Neuronal stem cell (in vitro differentiated cells): ENCODE measurements at regions not wholly inside any gene's neighbourhood (a gene's known extent, or its start where the extent isn't known, plus 50 kb on each side); places are given as distances from the start of the nearest gene placed in this dataset.

Experiments used
- DNase-seq: peaks from one replicate; pipeline ENCODE4 v3.0.0-alpha.2; 2013; ENCODE audit warnings: low spot score
- H2AFZ ChIP-seq: one replicate; pipeline ENCODE4 v1.6.1; 2013; ENCODE audit warnings: mild to moderate bottlenecking, low read length, inconsistent platforms
- H2AK5ac ChIP-seq: 2 replicates; pipeline ENCODE4 v1.6.1; 2013; ENCODE audit warnings: low read depth, mild to moderate bottlenecking, inconsistent platforms, low read length, moderate library complexity, mixed read lengths
- H2BK120ac ChIP-seq: 2 replicates; pipeline ENCODE4 v1.6.1; 2013; ENCODE audit warnings: low read depth, mild to moderate bottlenecking, inconsistent platforms, low read length, moderate library complexity, mixed read lengths
- H2BK12ac ChIP-seq: one replicate; pipeline ENCODE4 v1.6.1; 2013; ENCODE audit warnings: low read length, inconsistent platforms
- H2BK15ac ChIP-seq: 2 replicates; pipeline ENCODE4 v1.6.1; 2013; ENCODE audit warnings: mild to moderate bottlenecking, low read length, inconsistent platforms, mixed read lengths
- H2BK5ac ChIP-seq: one replicate; pipeline ENCODE4 v1.6.1; 2013; ENCODE audit warnings: inconsistent platforms, mild to moderate bottlenecking, low read length, moderate library complexity
- H3K14ac ChIP-seq: one replicate; pipeline ENCODE4 v1.6.1; 2013; ENCODE audit warnings: low read length, inconsistent platforms
- H3K18ac ChIP-seq: 2 replicates; pipeline ENCODE4 v1.6.1; 2013; ENCODE audit warnings: low read length, inconsistent platforms
- H3K23ac ChIP-seq: 2 replicates; pipeline ENCODE4 v1.6.1; 2013; ENCODE audit warnings: low read depth, mild to moderate bottlenecking, mixed read lengths, low read length, inconsistent platforms; ENCODE audit not compliant: poor library complexity
- H3K27ac ChIP-seq: replicated peaks from 3 replicates; pipeline ENCODE4 v1.5.1; 2013; ENCODE audit warnings: low read length, inconsistent platforms
- H3K27me3 ChIP-seq, 3 experiments: 2 replicates each; pipeline ENCODE4 v1.6.1; 2013; ENCODE audit warnings: low read length in 3 of 3, mild to moderate bottlenecking in 2 of 3, inconsistent platforms in 1 of 3, low read depth in 1 of 3, mixed read lengths in 1 of 3, moderate library complexity in 1 of 3; ENCODE audit not compliant: control insufficient read depth in 3 of 3, insufficient read depth in 3 of 3
- H3K36me3 ChIP-seq, 2 donors: replicated peaks in 1 of 2; 2 replicates each; pipeline ENCODE4 v1.6.1; 2013; ENCODE audit warnings: low read length in 2 of 2; ENCODE audit not compliant: control insufficient read depth in 2 of 2, insufficient read depth in 2 of 2
- H3K4ac ChIP-seq: 2 replicates; pipeline ENCODE4 v1.6.1; 2013; ENCODE audit warnings: inconsistent platforms, mild to moderate bottlenecking, low read length, moderate library complexity
- H3K4me1 ChIP-seq, 2 donors: 1 replicate in 1 of 2; 2 replicates in 1 of 2; pipeline ENCODE4 v1.6.1; 2013; ENCODE audit warnings: low read length in 2 of 2, low read depth in 1 of 2; ENCODE audit not compliant: control insufficient read depth in 2 of 2, insufficient read depth in 1 of 2
- H3K4me2 ChIP-seq: one replicate; pipeline ENCODE4 v1.6.1; 2013; ENCODE audit warnings: mild to moderate bottlenecking, low read length, inconsistent platforms; ENCODE audit not compliant: insufficient read depth, poor library complexity, severe bottlenecking
- H3K4me3 ChIP-seq, 2 donors: 2 replicates each; pipeline ENCODE4 v1.5.1; 2013; ENCODE audit warnings: low read length in 2 of 2, mild to moderate bottlenecking in 2 of 2, inconsistent platforms in 1 of 2, moderate library complexity in 1 of 2
- H3K79me1 ChIP-seq: one replicate; pipeline ENCODE4 v1.6.1; 2013; ENCODE audit warnings: low read depth, mild to moderate bottlenecking, inconsistent platforms, low read length, moderate library complexity
- H3K9ac ChIP-seq: one replicate; pipeline ENCODE4 v1.6.1; 2013; ENCODE audit warnings: mild to moderate bottlenecking, low read depth, low read length, inconsistent platforms; ENCODE audit not compliant: poor library complexity
- H3K9me3 ChIP-seq, 2 donors: replicated peaks in 1 of 2; 2 replicates each; pipeline versions ENCODE3 to v1.6.1; 2013; ENCODE audit warnings: low read length in 2 of 2, mild to moderate bottlenecking in 2 of 2, inconsistent platforms in 1 of 2, low read depth in 1 of 2, mixed read lengths in 1 of 2, moderate library complexity in 1 of 2; ENCODE audit not compliant: control insufficient read depth in 2 of 2, insufficient read depth in 1 of 2
- H4K8ac ChIP-seq: one replicate; pipeline ENCODE4 v1.6.1; 2013; ENCODE audit warnings: low read depth, mild to moderate bottlenecking, inconsistent platforms, low read length, moderate library complexity
- H4K91ac ChIP-seq: one replicate; pipeline ENCODE4 v1.6.1; 2013; ENCODE audit warnings: low read length, low read depth, mild to moderate bottlenecking, inconsistent platforms; ENCODE audit not compliant: poor library complexity
- WGBS, 2 donors: extraction: QIAGEN DNeasy Blood & Tissue Kit; methylation state at CpG; one replicate each; pipeline ENCODE4 v1.1.7; 2013; ENCODE audit warnings: missing lambda C conversion rate in 2 of 2, mixed read lengths in 1 of 2; ENCODE audit not compliant: insufficient read length in 2 of 2, insufficient replicate concordance in 1 of 2; ENCODE audit errors: extremely low coverage in 2 of 2; 5-methylcytosine and 5-hydroxymethylcytosine counted together

DNA sequence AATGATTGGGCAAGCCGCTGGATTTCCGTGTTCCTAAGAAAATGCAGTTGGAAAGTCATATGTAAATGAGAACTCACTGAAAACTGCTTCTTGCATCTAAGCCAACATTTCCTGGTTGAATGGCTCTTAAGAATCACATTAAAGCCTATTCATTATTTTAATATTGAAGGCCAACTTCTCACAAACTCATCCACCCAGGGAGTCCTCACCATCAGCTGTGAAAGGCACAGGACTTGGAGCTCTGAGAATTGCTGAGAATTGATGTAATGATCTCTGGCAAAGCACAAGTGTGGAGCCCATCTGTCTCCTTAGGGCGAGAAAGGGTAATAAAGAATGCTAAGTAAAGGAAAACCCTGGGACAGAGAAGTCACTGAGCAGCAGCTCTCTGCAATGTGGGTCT, 55.9 kb upstream of the APCDD1 start:
- Histone ChIP-seq H3K18ac (no peak overlapping the region), H3K27ac (no peak overlapping the region)
- DNase-seq = no peak

DNA sequence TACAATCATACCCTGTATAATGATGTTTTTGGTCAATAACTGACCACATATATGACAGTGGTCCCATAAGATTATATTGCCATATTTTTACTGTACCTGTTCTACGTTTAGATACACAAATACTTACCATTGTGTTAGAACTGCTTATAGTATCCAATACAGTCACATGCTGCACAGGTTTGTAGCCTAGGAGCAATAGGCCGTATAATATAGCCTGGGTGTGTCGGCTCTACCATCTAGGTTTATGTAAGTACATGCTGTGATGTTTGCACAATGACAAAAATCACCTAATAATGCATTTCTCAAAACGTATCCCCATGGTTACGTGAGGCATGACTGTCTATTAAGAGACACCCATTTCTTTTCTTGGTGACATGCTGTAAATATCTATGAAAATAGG, 55.0 kb upstream of the APCDD1 start:
- H2BK5ac ChIP-seq = no peak overlapping the region

More for the DNA sequence above, 55.9 kb upstream of the APCDD1 start:
- no peak overlapping the region for H4K8ac ChIP-seq
- H2BK120ac ChIP-seq = no peak overlapping the region
- no peak overlapping the region for H4K91ac ChIP-seq
- H2AFZ ChIP-seq = peak overlapping the region; percentile 36
- H3K9me3 ChIP-seq = peaks cover 0 to 8% of the 10 kb centered on the region in 2 donors
- no peaks in the 10 kb centered on the region for H3K79me1 ChIP-seq
- H2AK5ac ChIP-seq = no peak overlapping the region
- H3K4me3 ChIP-seq = no peak overlapping the region
- H2BK5ac ChIP-seq = no peak overlapping the region
- no peaks in the 10 kb centered on the region for H3K36me3 ChIP-seq
- no peaks in the 10 kb centered on the region for H3K27me3 ChIP-seq
- no peak overlapping the region for H2BK15ac ChIP-seq
- H3K14ac ChIP-seq = no peak overlapping the region
- H2BK12ac ChIP-seq = no peak overlapping the region
- H3K4me2 ChIP-seq = no peak overlapping the region
- H3K4ac ChIP-seq = no peak overlapping the region
- peaks cover 16 to 27% of the 10 kb centered on the region in 2 donors for H3K4me1 ChIP-seq
- H3K9ac ChIP-seq = no peak overlapping the region
- no peak overlapping the region for H3K23ac ChIP-seq
- WGBS, 2 donors = no CpG with 5 or more reads among the region's 3 CpGs

DNA sequence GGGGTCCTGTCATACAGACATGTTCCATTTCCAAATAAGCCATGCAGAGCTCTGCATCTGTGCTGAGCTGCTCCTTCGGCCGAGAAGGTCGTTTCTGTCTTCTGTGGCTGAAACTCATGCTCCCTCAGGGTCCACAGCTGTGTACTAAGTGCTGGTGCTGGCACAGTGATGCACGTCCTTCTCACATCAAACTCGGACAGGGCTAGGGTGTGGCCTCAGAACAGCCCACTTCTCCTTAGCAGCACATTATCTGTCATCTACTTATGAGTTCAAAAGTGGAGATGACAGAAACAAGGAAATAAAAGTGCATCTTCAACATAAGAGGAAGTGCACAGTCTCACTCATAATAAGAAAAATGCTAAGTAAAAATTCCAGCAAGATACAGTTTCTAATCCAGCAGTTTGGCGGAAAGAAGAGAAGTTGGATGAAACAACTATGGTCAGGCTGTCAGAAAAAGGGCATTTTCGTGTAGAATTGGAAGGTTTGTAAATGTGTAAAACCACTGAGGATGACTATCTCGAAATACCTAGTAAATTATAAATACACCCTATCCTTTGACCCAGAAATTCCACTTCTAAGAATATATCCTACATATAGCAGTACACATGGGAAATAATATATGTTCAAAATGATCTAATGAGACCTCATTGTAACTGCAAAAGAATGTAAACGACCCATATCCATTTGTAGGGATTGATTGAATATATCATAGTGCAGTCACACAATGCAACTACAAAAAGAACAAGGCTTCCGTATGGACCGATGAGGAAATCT, 53.7 kb upstream of the APCDD1 start:
- peaks cover 26 to 43% of the 10 kb centered on the region in 2 donors for H3K4me1 ChIP-seq

More for the DNA sequence above, 55.0 kb upstream of the APCDD1 start:
- Histone ChIP-seq H2AK5ac (no peak overlapping the region), H3K27ac (no peak overlapping the region), H4K8ac (no peak overlapping the region), H4K91ac (no peak overlapping the region), H3K18ac (no peak overlapping the region), H2BK120ac (no peak overlapping the region), H3K4ac (no peak overlapping the region), H2BK15ac (no peak overlapping the region), H3K9ac (no peak overlapping the region), H3K79me1 (no peaks in the 10 kb centered on the region), H3K9me3 (peaks cover 0 to 5% of the 10 kb centered on the region in 2 donors), H3K14ac (no peak overlapping the region), H3K4me1 (peaks cover 21 to 34% of the 10 kb centered on the region in 2 donors), H3K4me3 (no peak overlapping the region), H2AFZ (no peak overlapping the region), H3K23ac (no peak overlapping the region), H3K36me3 (no peaks in the 10 kb centered on the region), H2BK12ac (no peak overlapping the region), H3K4me2 (no peak overlapping the region), H3K27me3 (no peaks in the 10 kb centered on the region)
- no CpG with 5 or more reads among the region's 5 CpGs for WGBS, 2 donors
- no peak for DNase-seq

DNA sequence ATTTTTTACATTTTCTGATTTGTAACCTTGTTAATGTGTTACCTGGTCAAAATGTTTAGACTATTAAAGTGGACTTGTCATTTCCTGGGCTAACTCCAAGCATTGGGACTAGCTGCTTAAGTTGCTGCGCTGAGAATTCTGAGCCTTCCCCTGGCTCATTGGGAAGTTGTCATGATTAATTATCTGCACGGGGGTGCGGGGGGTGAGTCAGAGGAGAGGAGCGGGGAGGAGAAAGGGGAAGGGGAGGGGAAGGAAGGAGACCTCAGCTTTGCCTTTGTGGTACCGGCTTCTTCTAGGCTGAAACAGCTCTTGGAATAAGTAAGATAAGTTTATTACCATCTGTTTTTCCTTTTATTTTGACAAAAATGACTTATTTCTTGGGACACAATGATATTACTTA, 52.9 kb upstream of the APCDD1 start:
- H2AK5ac ChIP-seq = no peak overlapping the region
- H2BK120ac ChIP-seq = no peak overlapping the region
- no peak overlapping the region for H3K9ac ChIP-seq
- no peak overlapping the region for H2BK12ac ChIP-seq
- no peak overlapping the region for H4K8ac ChIP-seq
- H3K18ac ChIP-seq = no peak overlapping the region
- no peak overlapping the region for H3K27ac ChIP-seq
- H3K4me3 ChIP-seq = no peak overlapping the region
- WGBS, 2 donors = no CpG with 5 or more reads among the region's 5 CpGs
- no peak overlapping the region for H3K4me2 ChIP-seq
- no peak for DNase-seq
- no peak overlapping the region for H2AFZ ChIP-seq
- H3K27me3 ChIP-seq = no peaks in the 10 kb centered on the region
- H3K4me1 ChIP-seq = peaks cover 32 to 49% of the 10 kb centered on the region in 2 donors
- no peaks in the 10 kb centered on the region for H3K79me1 ChIP-seq
- no peaks in the 10 kb centered on the region for H3K9me3 ChIP-seq
- no peak overlapping the region for H4K91ac ChIP-seq
- H3K36me3 ChIP-seq = no peaks in the 10 kb centered on the region
- H2BK5ac ChIP-seq = no peak overlapping the region
- no peak overlapping the region for H3K23ac ChIP-seq
- no peak overlapping the region for H2BK15ac ChIP-seq
- H3K14ac ChIP-seq = no peak overlapping the region
- H3K4ac ChIP-seq = no peak overlapping the region

More for the DNA sequence above, 53.7 kb upstream of the APCDD1 start:
- Histone ChIP-seq H4K8ac (no peak overlapping the region), H2BK12ac (no peak overlapping the region), H3K36me3 (no peaks in the 10 kb centered on the region), H2AK5ac (no peak overlapping the region), H3K79me1 (no peaks in the 10 kb centered on the region), H3K4ac (no peak overlapping the region), H3K18ac (no peak overlapping the region), H3K9me3 (no peaks in the 10 kb centered on the region), H2BK120ac (no peak overlapping the region), H2AFZ (no peak overlapping the region), H3K4me2 (no peak overlapping the region), H3K27ac (no peak overlapping the region), H3K4me3 (no peak overlapping the region), H3K14ac (no peak overlapping the region), H4K91ac (no peak overlapping the region), H2BK15ac (no peak overlapping the region), H3K9ac (no peak overlapping the region), H3K23ac (no peak overlapping the region), H3K27me3 (no peaks in the 10 kb centered on the region), H2BK5ac (no peak overlapping the region)
- DNase-seq = no peak
- no CpG with 5 or more reads among the region's 11 CpGs for WGBS, 2 donors
